Right cardiac atrium (tissue), 5 donors: ENCODE measurements at regions not wholly inside any gene's neighbourhood (a gene's known extent, or its start where the extent isn't known, plus 50 kb on each side); places are given as distances from the start of the nearest gene placed in this dataset.

Source experiments
- ATAC-seq, 2 donors: fragments of 200-7000 bp; cut with Tn5 transposase; one replicate each; pipeline versions ENCODE4 v1.8.0 to v1.9.1; 2020; ENCODE audit warnings: moderate library complexity in 2 of 2, mild to moderate bottlenecking in 1 of 2
- DNase-seq, 3 donors: peaks; one replicate each; pipeline ENCODE4 v3.0.0-alpha.2; 2020
- H3K27ac ChIP-seq: one replicate; pipeline ENCODE4 v1.5.1; 2013; ENCODE audit warnings: mild to moderate bottlenecking, low read length, control low read depth, moderate library complexity
- H3K27me3 ChIP-seq: one replicate; pipeline ENCODE4 v1.6.1; 2013; ENCODE audit not compliant: control insufficient read depth, insufficient read depth
- H3K4me1 ChIP-seq: one replicate; pipeline ENCODE4 v1.6.1; 2013; ENCODE audit warnings: low read length; ENCODE audit not compliant: control insufficient read depth, insufficient read depth
- H3K4me3 ChIP-seq: one replicate; pipeline ENCODE4 v1.5.1; 2013; ENCODE audit warnings: low read length, control low read depth
- H3K9me3 ChIP-seq: one replicate; pipeline ENCODE4 v1.6.1; 2013; ENCODE audit warnings: low read length; ENCODE audit not compliant: control insufficient read depth
- WGBS: extraction: QIAGEN DNeasy Blood & Tissue Kit; methylation state at CpG from one replicate; pipeline ENCODE4 v1.1.7; 2013; 5-methylcytosine and 5-hydroxymethylcytosine counted together
- intact Hi-C, 4 donors: fragments of 100-400 bp; cut with DNase I; formaldehyde crosslinking; loops; one replicate each; pipeline versions ENCODE4 v1.11.0 to v1.14.0; 2022 to 2023
- donor health status: healthy with polysubstance abuse.
- donor health status: DM: no; HTN: yes; CAD: no.
- donor health status: DM: no; HTN: no; CAD: no.
- donor health status: DM: no; HTN: yes; CAD: no; lungs with severe emphysema.
- donor health status: DM: yes; HTN: yes; CAD: no.

- no peaks in the 10 kb centered on the region for H3K4me1 ChIP-seq
- no peaks in the 10 kb centered on the region for H3K9me3 ChIP-seq
- DNase-seq, result no peak
- no peaks in the 10 kb centered on the region for H3K27me3 ChIP-seq
- ATAC-seq, result peak in 1 of 2 donors; percentile 62
- no peak overlapping the region for H3K4me3 ChIP-seq
- H3K27ac ChIP-seq, result no peak overlapping the region
- 71% methylated on average over 10 of the region's 10 CpGs for WGBS
- intact Hi-C loops, result no loop called here
Measured at GRCh38 chr16:54648575-54648974, 282.1 kb upstream of the IRX5 start.

DNA sequence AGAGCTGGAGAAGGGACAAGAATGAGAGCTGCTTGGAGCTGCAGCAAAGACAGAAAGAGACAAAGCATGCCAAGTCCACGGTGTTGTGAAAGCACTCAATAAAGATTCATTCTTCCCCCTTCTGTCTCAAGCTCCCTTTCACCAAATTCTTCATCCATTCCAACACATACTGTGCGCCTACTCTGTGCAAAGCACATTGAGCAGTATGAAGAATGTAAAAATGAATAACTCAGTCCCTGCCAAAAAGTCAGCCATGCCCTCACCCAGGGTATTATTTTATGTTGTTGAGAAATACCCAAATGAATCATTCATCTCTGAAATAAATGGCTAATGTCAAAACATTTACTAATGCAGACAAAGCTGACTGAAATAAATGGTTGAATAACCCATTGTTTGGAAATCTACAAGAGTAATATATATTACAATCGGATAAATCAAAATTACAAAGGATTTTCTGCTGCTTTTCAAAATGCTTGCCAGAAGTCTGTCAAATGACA lies 282.9 kb upstream of the IRX5 start:
- no peaks in the 10 kb centered on the region for H3K27me3 ChIP-seq
- H3K4me3 ChIP-seq, result no peak overlapping the region
- 69% methylated on average over 3 of the region's 3 CpGs for WGBS
- intact Hi-C loops, result no loop called here
- H3K9me3 ChIP-seq, result no peaks in the 10 kb centered on the region
- H3K27ac ChIP-seq, result no peak overlapping the region
- no peak for DNase-seq
- H3K4me1 ChIP-seq, result no peaks in the 10 kb centered on the region
- peak; percentile 14 to 29 for ATAC-seq

- H3K27me3 ChIP-seq, result no peaks in the 10 kb centered on the region
- no peaks in the 10 kb centered on the region for H3K9me3 ChIP-seq
- ATAC-seq (no peak), DNase-seq (no peak)
- WGBS, result 93% methylated on average over 3 of the region's 3 CpGs
- no peak overlapping the region for H3K27ac ChIP-seq
- H3K4me1 ChIP-seq, result no peaks in the 10 kb centered on the region
- intact Hi-C loops, result no loop called here
- H3K4me3 ChIP-seq, result no peak overlapping the region
Measured at GRCh38 chr16:54647216-54647615, 283.4 kb upstream of the IRX5 start.

DNA sequence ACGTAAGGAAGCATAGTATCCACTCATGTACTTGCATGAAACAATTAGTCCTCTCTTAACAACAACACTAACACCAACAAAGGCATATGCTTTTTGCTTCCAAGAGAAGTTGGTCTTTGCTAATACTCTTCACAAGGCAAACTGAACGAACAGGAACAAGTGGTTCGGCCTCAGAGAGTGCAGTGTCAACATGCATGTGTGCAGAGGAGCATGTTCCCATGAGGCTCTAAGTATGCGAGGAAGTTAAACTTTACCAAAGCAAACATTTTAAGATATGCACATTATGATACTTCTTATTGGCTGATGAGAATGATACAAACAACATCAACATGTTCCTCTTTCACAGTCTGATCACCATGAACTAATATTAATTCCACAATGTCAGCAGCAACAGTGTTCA lies 285.3 kb upstream of the IRX5 start:
- intact Hi-C loops, result no loop called here
- no peak overlapping the region for H3K27ac ChIP-seq
- no peak for ATAC-seq
- no peaks in the 10 kb centered on the region for H3K27me3 ChIP-seq
- H3K4me3 ChIP-seq, result no peak overlapping the region
- WGBS, result 74% methylated on average over 4 of the region's 4 CpGs
- no peaks in the 10 kb centered on the region for H3K9me3 ChIP-seq
- H3K4me1 ChIP-seq, result no peaks in the 10 kb centered on the region
- no peak for DNase-seq

DNA sequence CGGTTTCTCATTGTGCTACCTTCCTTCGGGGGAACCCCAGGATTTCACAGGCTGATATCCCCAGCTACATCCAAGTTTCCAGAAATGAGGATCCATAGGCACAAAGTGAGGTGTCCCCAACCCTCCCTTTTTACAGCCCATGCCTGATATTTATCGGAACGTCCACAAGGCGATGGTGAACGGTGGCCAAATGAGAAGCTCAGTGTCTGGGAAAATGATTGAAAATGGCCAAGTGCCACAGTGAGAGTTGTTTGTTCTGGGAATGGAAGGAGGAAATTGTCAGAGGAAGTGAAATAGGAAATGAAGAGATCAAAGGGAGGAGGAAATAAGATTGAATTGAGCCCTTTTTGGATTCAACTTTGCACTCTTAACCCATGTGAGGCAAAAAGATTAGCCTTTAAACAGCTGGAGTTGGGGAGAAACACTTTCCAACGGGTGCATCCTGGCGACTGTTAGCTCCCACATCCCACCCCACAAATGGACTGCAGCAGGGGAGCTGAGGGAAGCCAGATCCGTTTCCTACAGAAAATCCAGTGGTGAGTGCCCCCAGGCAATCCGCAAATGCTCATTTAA lies 294.4 kb upstream of the IRX5 start:
- 56% methylated on average over 10 of the region's 10 CpGs for WGBS
- Histone ChIP-seq H3K9me3 (no peaks in the 10 kb centered on the region), H3K4me3 (no peak overlapping the region), H3K27ac (no peak overlapping the region), H3K27me3 (no peaks in the 10 kb centered on the region), H3K4me1 (no peaks in the 10 kb centered on the region)
- intact Hi-C loops, result no loop called here
- DNase-seq (no peak), ATAC-seq (peak in 1 of 2 donors; percentile 63)

DNA sequence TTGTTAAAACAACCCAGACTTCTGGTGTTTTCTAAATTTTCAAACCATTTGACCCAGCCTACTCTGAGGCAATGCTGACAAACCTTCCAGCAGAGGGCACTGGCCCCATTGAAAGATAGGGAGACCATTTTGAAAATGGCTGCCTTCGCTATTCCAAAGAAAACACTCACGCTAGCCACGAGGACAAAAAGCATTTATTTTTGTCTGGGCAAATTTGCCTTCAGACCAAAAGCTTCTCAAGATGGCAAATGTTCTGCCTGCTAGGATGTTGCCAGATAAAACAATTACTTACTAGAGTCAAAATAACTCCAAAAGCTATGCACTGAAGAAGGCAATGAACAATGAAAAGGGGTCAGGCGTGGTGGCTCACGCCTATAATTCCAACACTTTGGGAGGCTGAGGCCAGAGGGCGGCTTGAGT lies 296.7 kb upstream of the IRX5 start:
- ATAC-seq (peak; percentile 66 to 81), DNase-seq (peak in 2 of 3 donors; percentile 39 to 62)
- no peaks in the 10 kb centered on the region for H3K27me3 ChIP-seq
- no peaks in the 10 kb centered on the region for H3K4me1 ChIP-seq
- no peaks in the 10 kb centered on the region for H3K9me3 ChIP-seq
- no peak overlapping the region for H3K27ac ChIP-seq
- intact Hi-C loops, result no loop called here
- 55% methylated on average over 6 of the region's 6 CpGs for WGBS
- H3K4me3 ChIP-seq, result no peak overlapping the region

GRCh38 chr16:54632322-54633220 lies 298.1 kb upstream of the IRX5 start:
- Histone ChIP-seq H3K4me3 (no peak overlapping the region), H3K4me1 (no peaks in the 10 kb centered on the region), H3K9me3 (no peaks in the 10 kb centered on the region), H3K27ac (no peak overlapping the region), H3K27me3 (no peaks in the 10 kb centered on the region)
- DNase-seq (no peak), ATAC-seq (no peak)
- 72% methylated on average over 13 of the region's 13 CpGs for WGBS
- intact Hi-C loops, result no loop called here

DNA sequence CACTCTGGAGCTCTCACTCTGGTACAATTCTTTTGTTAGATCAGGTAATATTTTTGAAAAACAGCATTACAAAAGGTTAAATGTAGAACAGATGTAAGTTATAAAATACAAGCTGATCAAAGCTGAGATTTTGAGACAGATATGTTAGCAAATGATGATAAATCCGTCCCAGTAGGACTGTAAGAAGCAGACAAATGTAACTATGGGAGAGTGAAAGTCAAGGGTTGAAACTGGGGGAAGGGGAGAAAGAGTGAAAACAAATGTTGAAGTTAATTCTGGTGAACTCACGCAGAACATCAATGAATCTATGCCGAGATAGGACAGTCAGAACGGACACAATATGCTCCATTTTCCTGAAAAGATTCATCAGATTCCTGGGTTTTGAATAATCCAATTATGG lies 298.9 kb upstream of the IRX5 start:
- no peaks in the 10 kb centered on the region for H3K4me1 ChIP-seq
- intact Hi-C loops, result no loop called here
- no peaks in the 10 kb centered on the region for H3K9me3 ChIP-seq
- ATAC-seq (no peak), DNase-seq (no peak)
- H3K27me3 ChIP-seq, result no peaks in the 10 kb centered on the region
- no peak overlapping the region for H3K27ac ChIP-seq
- no peak overlapping the region for H3K4me3 ChIP-seq
- 79% methylated on average over 4 of the region's 4 CpGs for WGBS

DNA sequence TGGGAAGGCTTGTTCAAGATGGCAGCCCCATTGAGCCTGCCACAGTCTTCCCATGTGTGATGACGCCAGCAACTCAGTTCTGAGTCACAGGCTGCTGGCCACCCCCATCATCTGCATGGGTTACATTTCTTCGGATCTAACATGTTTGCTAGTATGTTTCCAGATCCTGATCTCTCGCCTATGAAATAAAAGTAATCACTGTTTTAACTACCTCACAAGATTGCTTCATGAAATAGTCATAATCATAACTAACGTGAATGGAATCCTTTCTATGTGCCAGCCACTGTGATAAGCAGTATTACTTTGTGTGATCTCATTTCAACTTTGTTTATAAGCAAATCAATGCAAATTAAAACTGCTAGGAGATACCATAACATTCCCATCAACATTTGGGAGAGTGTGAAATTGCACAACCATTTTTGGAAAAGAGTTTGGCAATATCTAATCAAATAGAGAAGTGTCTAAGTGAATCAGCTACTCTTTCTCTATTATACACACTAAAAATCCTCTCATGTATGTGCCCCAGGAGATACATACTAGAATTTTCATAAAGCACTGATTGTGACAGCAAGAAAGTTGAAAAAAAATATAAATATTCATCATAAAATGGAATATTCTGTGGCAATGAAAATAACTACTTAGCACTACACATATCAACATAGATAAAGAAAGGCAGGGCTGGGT lies 300.2 kb upstream of the IRX5 start:
- Histone ChIP-seq H3K27ac (no peak overlapping the region), H3K4me3 (no peak overlapping the region), H3K9me3 (no peaks in the 10 kb centered on the region), H3K27me3 (no peaks in the 10 kb centered on the region), H3K4me1 (no peaks in the 10 kb centered on the region)
- WGBS, result 66% methylated on average over 4 of the region's 4 CpGs
- intact Hi-C loops, result no loop called here
- DNase-seq (peak in 2 of 3 donors; percentile 53 to 57), ATAC-seq (peak; percentile 49 to 68)

- Histone ChIP-seq H3K27ac (no peak overlapping the region), H3K4me1 (no peaks in the 10 kb centered on the region), H3K27me3 (no peaks in the 10 kb centered on the region), H3K9me3 (no peaks in the 10 kb centered on the region), H3K4me3 (no peak overlapping the region)
- WGBS, result 76% methylated on average over 17 of the region's 17 CpGs
- no peak for DNase-seq
- no peak for ATAC-seq
- intact Hi-C loops, result no loop called here
Measured at GRCh38 chr16:54628796-54629625, 301.7 kb upstream of the IRX5 start.
